OCI-LY1 (cell line): ENCODE measurements at regions not wholly inside any gene's neighbourhood (a gene's known extent, or its start where the extent isn't known, plus 50 kb on each side); places are given as distances from the start of the nearest gene placed in this dataset.

Experiments
- H2AFZ ChIP-seq: fragments of 200-600 bp; sonication (generic), shearing (Covaris generic); 2 replicates; pipeline ENCODE4 v1.6.0; 2014; ENCODE audit warnings: antibody characterized with exemption, mild to moderate bottlenecking, low read length
- H3F3A ChIP-seq: fragments of 200-600 bp; sonication (generic), shearing (Covaris generic); 2 replicates; pipeline ENCODE4 v1.6.0; 2014; ENCODE audit warnings: mild to moderate bottlenecking, antibody characterized with exemption, low read length, moderate library complexity; ENCODE audit not compliant: insufficient read depth
- H3K27ac ChIP-seq: fragments of 200-600 bp; sonication (generic); 2 replicates; pipeline ENCODE4 v1.5.1; 2014; ENCODE audit warnings: low read length, mixed run types, mild to moderate bottlenecking, low read depth; ENCODE audit not compliant: poor library complexity, severe bottlenecking
- H3K27me3 ChIP-seq: fragments of 200-600 bp; sonication (generic); 2 replicates; pipeline ENCODE4 v1.6.0; 2014; ENCODE audit warnings: antibody characterized with exemption, mild to moderate bottlenecking, low read length, moderate library complexity; ENCODE audit not compliant: insufficient read depth
- H3K36me3 ChIP-seq: fragments of 200-600 bp; sonication (generic); 2 replicates; pipeline ENCODE4 v1.6.1; 2014; ENCODE audit warnings: mild to moderate bottlenecking, antibody characterized with exemption, low read length, moderate library complexity, mixed read lengths; ENCODE audit not compliant: insufficient read depth
- H3K4me1 ChIP-seq: fragments of 200-600 bp; sonication (generic); 2 replicates; pipeline ENCODE4 v1.5.1; 2014; ENCODE audit warnings: mild to moderate bottlenecking, low read length, moderate library complexity; ENCODE audit not compliant: insufficient read depth, severe bottlenecking
- H3K4me2 ChIP-seq: fragments of 200-600 bp; sonication (generic), shearing (Covaris generic); 2 replicates; pipeline ENCODE4 v1.6.1; 2014; ENCODE audit warnings: low read length
- H3K4me3 ChIP-seq: fragments of 200-600 bp; sonication (generic); 2 replicates; pipeline ENCODE4 v1.5.1; 2014; ENCODE audit warnings: low read length, low read depth, mild to moderate bottlenecking, mixed read lengths; ENCODE audit not compliant: poor library complexity, severe bottlenecking
- H3K79me2 ChIP-seq: fragments of 200-600 bp; shearing (Covaris generic); 2 replicates; pipeline ENCODE4 v1.6.1; 2016; ENCODE audit warnings: mixed run types, low read length, mixed read lengths; ENCODE audit not compliant: insufficient read depth
- H3K9ac ChIP-seq: fragments of 200-600 bp; sonication (generic), shearing (Covaris generic); 2 replicates; pipeline ENCODE4 v1.6.1; 2014; ENCODE audit warnings: mild to moderate bottlenecking, low read length, mixed read lengths
- H3K9me2 ChIP-seq: fragments of 200-600 bp; sonication (generic), shearing (Covaris generic); 2 replicates; pipeline ENCODE4 v1.6.1; 2014; ENCODE audit warnings: low read depth, mild to moderate bottlenecking, low read length, mixed read lengths
- H3K9me3 ChIP-seq: fragments of 200-600 bp; shearing (Covaris generic); 2 replicates; pipeline ENCODE4 v1.6.1; 2014; ENCODE audit warnings: low read length, mixed read lengths
- H4K20me1 ChIP-seq: fragments of 200-600 bp; sonication (generic), shearing (Covaris generic); 2 replicates; pipeline ENCODE4 v1.6.0; 2016; ENCODE audit warnings: mild to moderate bottlenecking, low read length; ENCODE audit not compliant: insufficient read depth
- CTCF ChIP-seq: fragments of 200-600 bp; sonication (generic), shearing (Covaris generic); IDR thresholded peaks from 2 replicates; pipeline ENCODE4 v1.5.1; 2017; ENCODE audit warnings: mild to moderate bottlenecking, antibody characterized with exemption, low read length, moderate library complexity, mixed read lengths
- EZH2 ChIP-seq: fragments of 200-600 bp; sonication (generic), shearing (Covaris generic); IDR thresholded peaks from 2 replicates; pipeline ENCODE4 v1.8.0; 2017; ENCODE audit warnings: borderline replicate concordance, mixed run types, mild to moderate bottlenecking, antibody characterized with exemption, low read length, moderate library complexity, mixed read lengths

GRCh38 chr5:35443803-35444595, 173.7 kb upstream of the SPEF2 start:
- Histone ChIP-seq H4K20me1 (no peaks in the 10 kb centered on the region), H3K9me2 (no peaks in the 10 kb centered on the region), H3K27ac (no peak overlapping the region), H3K27me3 (no peaks in the 10 kb centered on the region), H3K36me3 (no peaks in the 10 kb centered on the region), H3K4me3 (no peak overlapping the region), H3K4me2 (no peak overlapping the region), H3K9ac (no peak overlapping the region), H3K9me3 (no peaks in the 10 kb centered on the region), H3F3A (no peaks in the 10 kb centered on the region), H2AFZ (no peak overlapping the region), H3K4me1 (no peaks in the 10 kb centered on the region), H3K79me2 (no peaks in the 10 kb centered on the region)
- TF ChIP-seq CTCF (peak; percentile 18; the same call in 1 of the 2 replicates), EZH2 (no peak)

DNA sequence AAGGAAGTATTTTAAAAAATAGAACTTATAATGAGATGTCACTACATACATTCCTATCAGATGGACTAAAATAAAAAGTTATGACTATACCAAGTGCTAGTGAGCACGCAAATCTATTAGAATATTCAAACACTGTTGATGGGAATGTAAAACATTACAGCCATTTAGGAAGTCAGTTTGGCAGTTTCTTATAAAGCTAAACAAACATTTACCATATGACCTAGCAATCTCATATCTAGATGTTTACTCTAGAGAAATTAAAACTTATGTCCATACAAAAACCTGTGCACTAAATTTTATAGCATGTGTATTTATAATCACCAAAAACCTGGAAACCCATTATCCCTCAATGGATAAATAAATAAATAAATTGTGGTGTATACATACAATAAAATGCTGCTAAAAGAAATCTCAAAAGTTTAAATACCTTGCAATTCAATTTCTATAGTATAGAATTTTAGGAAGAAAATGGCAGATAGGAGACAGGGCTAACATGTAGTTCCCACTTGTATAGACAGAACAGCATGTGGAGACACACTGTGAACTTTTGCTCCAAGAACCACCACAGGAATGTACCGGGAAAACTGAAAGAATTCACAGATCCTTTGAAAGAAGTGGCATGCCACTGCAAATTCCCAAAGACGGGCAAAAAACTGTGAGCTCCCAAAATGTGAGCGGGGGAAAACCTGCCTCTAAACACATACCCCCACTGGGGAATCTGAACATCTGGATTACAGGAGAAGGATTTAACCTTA, 174.6 kb upstream of the SPEF2 start:
- Histone ChIP-seq H2AFZ (no peak overlapping the region), H3F3A (no peaks in the 10 kb centered on the region), H3K9me3 (no peaks in the 10 kb centered on the region), H3K79me2 (no peaks in the 10 kb centered on the region), H3K36me3 (no peaks in the 10 kb centered on the region), H3K4me2 (no peak overlapping the region), H3K4me1 (no peaks in the 10 kb centered on the region), H3K4me3 (no peak overlapping the region), H4K20me1 (no peaks in the 10 kb centered on the region), H3K9me2 (no peaks in the 10 kb centered on the region), H3K27me3 (no peaks in the 10 kb centered on the region), H3K27ac (no peak overlapping the region), H3K9ac (no peak overlapping the region)
- no peak for TF ChIP-seq EZH2

DNA sequence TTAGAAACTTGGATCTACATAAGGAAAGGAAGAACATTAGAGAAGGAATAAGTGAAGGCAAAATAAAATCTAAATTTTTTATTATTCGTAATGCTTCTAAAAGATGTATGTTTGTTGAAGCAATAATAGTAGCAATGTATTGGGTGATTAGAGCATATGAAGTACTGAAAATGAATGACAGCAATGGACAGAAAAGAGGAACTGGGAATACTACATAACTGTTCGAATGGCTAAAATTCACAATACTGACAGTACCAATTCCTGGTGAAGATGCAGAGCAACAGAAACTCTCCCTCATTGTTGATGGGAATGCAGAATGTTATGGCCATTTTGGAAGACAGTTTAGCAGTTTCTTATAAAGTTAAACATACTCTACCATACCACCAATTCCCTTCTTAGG, 177.3 kb upstream of the SPEF2 start:
- Histone ChIP-seq H2AFZ (no peak overlapping the region), H3K4me2 (no peak overlapping the region), H3K27ac (no peak overlapping the region), H3K9me2 (no peaks in the 10 kb centered on the region), H4K20me1 (no peaks in the 10 kb centered on the region), H3K9ac (no peak overlapping the region), H3K9me3 (no peaks in the 10 kb centered on the region), H3K4me3 (no peak overlapping the region), H3K79me2 (no peaks in the 10 kb centered on the region), H3K4me1 (no peaks in the 10 kb centered on the region), H3K27me3 (no peaks in the 10 kb centered on the region), H3F3A (no peaks in the 10 kb centered on the region), H3K36me3 (no peaks in the 10 kb centered on the region)
- no peak for TF ChIP-seq CTCF
- TF ChIP-seq EZH2: no peak
